ENCODE measurements at regions not wholly inside any gene's neighbourhood (a gene's known extent, or its start where the extent isn't known, plus 50 kb on each side); places are given as distances from the start of the nearest gene placed in this dataset.

DNA sequence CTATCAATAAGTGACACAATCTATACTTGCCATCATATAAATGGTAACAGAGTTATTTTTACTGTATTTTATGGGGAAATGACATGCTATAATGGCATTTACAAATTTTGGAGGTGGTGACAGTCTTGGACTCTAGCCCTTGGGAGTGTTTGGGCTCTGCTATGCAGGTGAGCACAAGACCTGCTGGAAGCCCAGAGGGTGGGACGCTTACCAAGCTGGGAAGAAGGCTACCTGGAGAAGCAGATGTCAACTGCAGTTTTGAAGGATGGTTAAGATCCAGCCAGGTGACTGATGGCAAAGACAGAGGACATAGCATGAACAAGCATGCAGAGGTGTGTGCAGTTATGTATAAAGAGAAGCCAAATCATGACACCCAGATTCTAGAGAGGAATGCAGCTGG lies 346.9 kb downstream of the MYCN start:
- H3K9me3 Mint-ChIP-seq = no peaks in the 10 kb centered on the region
- H3K27ac Mint-ChIP-seq = no peak overlapping the region
- H3K4me3 Mint-ChIP-seq = no peak overlapping the region
- H3K36me3 Mint-ChIP-seq (ENCODE audit: low read depth) = no peaks in the 10 kb centered on the region
- H3K4me1 Mint-ChIP-seq = peaks cover 26% of the 10 kb centered on the region
- no peak for DNase-seq
- H3K27me3 Mint-ChIP-seq (ENCODE audit: low read depth, poor library complexity) = peaks cover 9% of the 10 kb centered on the region
- TF ChIP-seq CTCF (IDR thresholded peaks at IDR 0.05) = no peak

DNA sequence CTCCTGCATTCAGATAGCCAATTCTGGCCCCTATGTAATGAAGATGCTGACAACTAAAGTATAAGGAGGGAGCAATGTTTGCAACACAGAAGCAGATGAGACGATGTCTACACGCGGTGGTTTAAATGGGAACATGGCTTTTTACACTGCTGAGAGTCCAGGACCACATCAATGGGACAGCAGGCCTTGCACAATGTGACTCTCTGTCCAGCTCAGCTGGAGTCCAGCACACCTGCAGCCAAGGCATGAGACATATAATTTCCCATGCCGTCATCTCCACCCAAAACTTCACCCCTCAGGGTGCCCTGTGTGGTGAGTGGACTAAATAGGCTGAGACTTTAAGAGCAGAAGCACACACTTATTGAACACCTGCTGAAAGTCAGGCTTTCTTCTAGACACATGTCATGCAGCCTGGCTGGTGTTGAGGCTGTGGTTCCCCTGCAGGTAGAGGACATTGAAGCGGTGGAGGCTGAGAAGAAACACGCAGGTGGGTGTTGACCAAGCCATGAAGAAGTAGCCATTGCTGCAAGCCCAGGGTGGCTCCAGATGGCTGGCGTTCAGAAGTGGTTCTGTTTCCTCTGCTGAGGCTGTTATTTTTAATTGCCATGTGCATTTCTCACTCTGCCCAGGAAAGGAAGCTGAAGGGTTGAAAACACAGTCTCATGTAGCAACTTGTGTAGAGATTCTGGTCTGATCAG lies 345.6 kb downstream of the MYCN start:
- H3K4me3 Mint-ChIP-seq = no peak overlapping the region
- H3K4me1 Mint-ChIP-seq = peaks cover 34% of the 10 kb centered on the region
- TF ChIP-seq CTCF (IDR thresholded peaks at IDR 0.05) = no peak
- H3K27me3 Mint-ChIP-seq (ENCODE audit: low read depth, poor library complexity) = peaks cover 11% of the 10 kb centered on the region
- no peaks in the 10 kb centered on the region for H3K36me3 Mint-ChIP-seq (ENCODE audit: low read depth)
- H3K9me3 Mint-ChIP-seq = no peaks in the 10 kb centered on the region
- DNase-seq = no peak
- H3K27ac Mint-ChIP-seq = no peak overlapping the region

GRCh38 chr2:16284941-16285625 lies 344.7 kb downstream of the MYCN start:
- Mint-ChIP-seq H3K36me3 (ENCODE audit: low read depth) (no peaks in the 10 kb centered on the region), H3K27ac (no peak overlapping the region), H3K9me3 (no peaks in the 10 kb centered on the region), H3K27me3 (ENCODE audit: low read depth, poor library complexity) (peaks cover 11% of the 10 kb centered on the region), H3K4me3 (no peak overlapping the region), H3K4me1 (peaks cover 42% of the 10 kb centered on the region)
- no peak for TF ChIP-seq CTCF (IDR thresholded peaks at IDR 0.05)
- DNase-seq = no peak

- peaks cover 50% of the 10 kb centered on the region for H3K4me1 Mint-ChIP-seq
- no peak for TF ChIP-seq CTCF (IDR thresholded peaks at IDR 0.05)
- DNase-seq = no peak
- H3K4me3 Mint-ChIP-seq = no peak overlapping the region
- no peak overlapping the region for H3K27ac Mint-ChIP-seq
- H3K9me3 Mint-ChIP-seq = no peaks in the 10 kb centered on the region
- H3K36me3 Mint-ChIP-seq (ENCODE audit: low read depth) = no peaks in the 10 kb centered on the region
- peaks cover 11% of the 10 kb centered on the region for H3K27me3 Mint-ChIP-seq (ENCODE audit: low read depth, poor library complexity)
Measured at GRCh38 chr2:16283071-16283850, 342.9 kb downstream of the MYCN start.

- no peak overlapping the region for H3K27ac Mint-ChIP-seq
- DNase-seq = no peak
Measured at GRCh38 chr2:16282511-16282910, 342.2 kb downstream of the MYCN start.

More at GRCh38 chr2:16282511-16282910, 342.2 kb downstream of the MYCN start:
- H3K9me3 Mint-ChIP-seq = no peaks in the 10 kb centered on the region
- H3K4me3 Mint-ChIP-seq = no peak overlapping the region
- no peaks in the 10 kb centered on the region for H3K36me3 Mint-ChIP-seq (ENCODE audit: low read depth)
- H3K4me1 Mint-ChIP-seq = peaks cover 50% of the 10 kb centered on the region
- no peak for TF ChIP-seq CTCF (IDR thresholded peaks at IDR 0.05)
- H3K27me3 Mint-ChIP-seq (ENCODE audit: low read depth, poor library complexity) = peaks cover 14% of the 10 kb centered on the region

Measured in nephron progenitor cell (in vitro differentiated cells).